HG03108 (cell line): ENCODE measurements at regions not wholly inside any gene's neighbourhood (a gene's known extent, or its start where the extent isn't known, plus 50 kb on each side); places are given as distances from the start of the nearest gene placed in this dataset.

Experiments used
- ATAC-seq: cut with Tn5 transposase; IDR thresholded peaks from one replicate; pipeline ENCODE4 v1.9.1; 2021; ENCODE audit warnings: moderate library complexity; ENCODE audit not compliant: unreplicated experiment

DNA sequence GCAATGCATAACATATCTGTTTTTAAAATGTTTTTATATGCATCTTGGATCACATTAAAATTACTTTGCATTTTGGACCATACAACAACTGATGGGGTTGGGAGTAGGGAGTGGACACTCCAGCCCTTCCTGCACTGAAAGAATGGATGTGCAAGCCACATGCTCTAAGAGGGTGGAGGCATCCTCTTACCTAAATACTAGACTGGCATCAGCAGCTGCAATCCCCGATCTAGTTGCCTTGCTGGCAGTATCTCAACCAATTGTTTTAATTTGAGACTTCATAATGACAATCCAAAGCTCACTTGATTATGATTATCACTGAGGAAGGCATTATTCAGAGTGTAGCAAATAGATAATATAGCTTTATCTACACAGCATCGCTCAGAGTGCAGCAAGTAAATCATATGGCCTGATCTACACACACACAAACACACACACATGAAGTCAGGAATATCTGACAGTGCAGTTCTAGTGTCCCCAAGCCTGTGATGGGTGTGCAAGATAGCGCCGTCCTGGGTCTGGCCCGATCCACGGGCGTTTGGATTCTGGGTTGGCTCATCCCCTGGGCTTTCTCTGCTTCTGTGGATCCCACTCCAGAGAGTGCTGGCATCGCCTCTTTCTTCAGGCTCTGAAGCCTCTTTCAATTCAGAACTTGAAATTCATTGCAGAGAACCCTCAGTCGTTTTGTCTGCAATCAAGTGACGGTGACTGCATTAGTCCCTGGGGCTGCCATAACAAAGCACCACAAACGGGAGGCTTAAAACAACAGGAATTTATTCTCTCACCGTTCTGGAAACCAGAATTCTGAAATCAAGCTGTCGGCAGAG lies 181.3 kb downstream of the ETS2 start:
- no peak for ATAC-seq

GRCh38 chr21:38986406-38986805 lies 180.7 kb downstream of the ETS2 start:
- no peak for ATAC-seq

- ATAC-seq = no peak
Observed at GRCh38 chr21:38985568-38986378, 180.0 kb downstream of the ETS2 start.

- no peak for ATAC-seq
Observed at GRCh38 chr21:38984982-38985567, 179.3 kb downstream of the ETS2 start.

GRCh38 chr21:38984568-38984967 lies 178.8 kb downstream of the ETS2 start:
- no peak for ATAC-seq

DNA sequence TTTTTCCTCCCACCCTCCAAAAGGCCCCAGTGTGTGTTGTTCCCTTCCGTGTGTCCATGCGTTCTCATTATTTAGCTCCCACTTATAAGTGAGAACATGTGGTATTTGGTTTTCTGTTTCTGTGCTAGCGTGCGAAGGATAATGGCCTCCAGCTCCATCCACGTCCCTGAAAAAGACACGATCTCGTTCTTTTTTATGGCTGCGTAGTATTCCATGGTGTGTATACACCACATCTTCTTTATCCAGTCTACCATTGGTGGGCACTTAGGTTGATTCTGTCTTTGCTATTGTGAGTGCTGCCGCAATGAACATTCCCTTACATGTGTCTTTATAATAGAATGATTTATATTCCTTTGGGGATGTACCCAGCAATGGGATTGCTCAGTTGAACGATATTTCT lies 177.8 kb downstream of the ETS2 start:
- ATAC-seq = no peak

GRCh38 chr21:38982804-38983203 lies 177.1 kb downstream of the ETS2 start:
- ATAC-seq = no peak

GRCh38 chr21:38982096-38982495 lies 176.4 kb downstream of the ETS2 start:
- no peak for ATAC-seq

GRCh38 chr21:38980416-38981313 lies 174.9 kb downstream of the ETS2 start:
- ATAC-seq = no peak

GRCh38 chr21:38979271-38980121 lies 173.8 kb downstream of the ETS2 start:
- ATAC-seq = no peak

DNA sequence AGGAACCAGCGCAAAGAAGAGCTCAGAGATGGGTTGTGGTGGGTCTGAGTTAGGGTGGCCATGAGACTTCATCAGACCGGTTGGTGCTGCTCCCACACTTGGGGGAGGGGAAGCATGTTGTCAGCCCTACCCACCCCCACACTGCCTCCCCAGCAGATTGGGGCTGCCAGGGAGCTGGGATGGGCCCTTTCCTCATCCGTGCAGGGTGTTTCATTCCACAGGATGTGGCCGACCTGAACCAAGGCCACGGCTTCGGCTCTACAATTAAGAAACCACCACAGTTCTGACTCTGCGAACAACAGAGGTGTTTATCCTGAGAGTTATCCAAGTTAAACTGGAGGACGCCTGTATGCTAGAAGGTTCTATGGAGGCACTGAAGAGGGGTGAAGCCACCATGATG lies 171.2 kb downstream of the ETS2 start:
- ATAC-seq = no peak

- ATAC-seq = no peak
Observed at GRCh38 chr21:38973552-38973951, 167.8 kb downstream of the ETS2 start.

- ATAC-seq = no peak
Observed at GRCh38 chr21:38972078-38972477, 166.3 kb downstream of the ETS2 start.

GRCh38 chr21:38970765-38971164 lies 165.0 kb downstream of the ETS2 start:
- no peak for ATAC-seq

DNA sequence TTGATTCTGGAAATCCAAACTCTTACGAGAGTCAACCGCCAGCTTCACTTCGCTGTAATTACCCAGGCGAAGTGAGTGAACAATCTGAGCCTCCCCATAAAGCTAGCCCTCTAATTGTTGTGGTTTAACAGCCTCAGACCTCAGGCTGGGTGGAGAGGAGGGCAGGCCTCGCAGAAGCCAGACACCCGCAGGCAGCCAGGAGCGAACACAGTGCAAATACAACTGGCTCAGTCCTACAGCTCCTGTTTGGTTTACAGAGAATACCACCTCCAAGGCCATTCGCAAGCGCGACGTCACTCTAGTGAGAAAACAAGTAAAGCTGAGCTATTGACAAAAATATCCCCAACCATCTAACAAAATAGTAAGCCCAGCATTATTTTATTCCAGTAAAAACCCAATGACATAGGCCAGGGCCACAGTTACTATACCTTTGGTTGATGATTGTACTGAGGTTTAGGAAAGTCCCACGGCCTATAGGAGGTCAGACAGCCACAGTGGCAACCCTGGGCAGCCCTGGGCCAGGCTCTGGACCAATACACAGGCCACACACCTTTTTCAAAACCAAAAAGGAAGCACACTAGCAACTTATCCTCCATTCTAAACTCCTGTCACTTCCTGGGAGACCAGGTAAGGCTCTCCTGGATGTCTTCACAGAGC lies 163.3 kb downstream of the ETS2 start:
- ATAC-seq = no peak

DNA sequence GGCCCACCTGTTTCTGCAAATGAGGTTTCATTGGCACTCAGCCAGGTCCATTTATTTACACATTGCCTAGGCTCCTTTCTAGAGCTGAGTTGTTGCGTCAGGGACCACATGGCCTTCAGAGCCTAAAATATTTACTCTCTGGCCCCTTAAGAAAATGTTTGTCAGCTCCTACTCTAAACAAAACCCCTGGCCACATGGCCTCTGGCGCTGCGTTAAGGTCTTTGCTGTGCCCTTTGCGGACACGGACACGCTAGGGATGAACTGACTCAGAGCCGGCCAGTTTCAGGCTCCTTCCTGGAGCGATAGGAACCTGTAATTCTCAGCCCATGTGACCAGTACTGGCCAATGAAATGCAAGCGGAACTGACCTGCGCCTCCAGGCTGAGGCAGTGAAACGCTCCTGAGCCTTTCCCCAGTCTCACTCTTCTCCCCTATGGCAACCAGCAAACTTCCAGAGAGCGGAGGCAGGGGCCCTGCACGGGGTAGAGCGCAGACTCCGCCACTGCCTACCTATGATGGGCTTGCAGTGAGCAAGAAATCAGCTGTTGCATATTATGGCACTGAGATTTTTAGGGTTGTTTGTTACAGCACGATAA lies 160.3 kb downstream of the ETS2 start:
- no peak for ATAC-seq

GRCh38 chr21:38965241-38965640 lies 159.5 kb downstream of the ETS2 start:
- no peak for ATAC-seq

DNA sequence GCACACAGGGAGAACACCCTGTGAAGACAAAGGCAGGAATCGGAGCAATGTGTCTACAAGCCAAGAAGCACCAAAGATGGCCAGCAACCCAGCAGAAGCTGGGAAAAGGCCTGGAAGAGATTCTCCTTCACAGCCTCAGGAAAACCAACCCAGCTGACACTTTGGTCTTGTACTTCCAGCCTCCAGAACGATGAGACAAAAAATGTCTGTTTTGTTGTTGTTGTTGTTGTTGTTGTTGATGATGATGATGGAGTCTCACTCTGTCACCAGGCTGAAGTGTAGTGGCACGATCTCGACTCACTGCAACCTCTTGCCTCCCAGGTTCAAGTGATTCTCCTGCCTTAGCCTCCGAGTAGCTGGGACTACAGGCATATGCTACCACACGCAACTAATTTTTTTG lies 157.3 kb downstream of the ETS2 start:
- no peak for ATAC-seq

- no peak for ATAC-seq
Observed at GRCh38 chr21:38960251-38960650, 154.5 kb downstream of the ETS2 start.
